ENCODE measurements at regions not wholly inside any gene's neighbourhood (a gene's known extent, or its start where the extent isn't known, plus 50 kb on each side); places are given as distances from the start of the nearest gene placed in this dataset.

DNA sequence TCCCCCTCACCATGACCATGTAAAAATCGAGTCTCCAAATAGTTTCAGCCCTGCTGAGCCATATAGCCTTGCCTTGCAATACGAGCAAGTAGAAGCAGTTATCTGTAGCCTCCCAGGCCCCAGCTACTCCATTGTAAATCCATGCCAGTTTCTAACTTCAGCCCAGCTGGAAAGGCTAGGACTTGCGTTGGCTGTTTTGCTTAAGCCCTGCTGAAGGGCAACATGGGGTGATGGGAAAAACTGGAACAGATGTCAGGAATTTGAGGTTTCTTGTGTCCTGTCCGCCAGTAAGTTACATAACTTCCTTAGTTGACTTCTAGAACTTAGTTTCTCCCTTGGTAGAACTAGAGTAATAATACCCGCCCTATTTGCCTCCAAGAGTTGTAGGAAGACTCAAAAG, 216.0 kb upstream of the SERP2 start:
- TF ChIP-seq, protein P1, sequence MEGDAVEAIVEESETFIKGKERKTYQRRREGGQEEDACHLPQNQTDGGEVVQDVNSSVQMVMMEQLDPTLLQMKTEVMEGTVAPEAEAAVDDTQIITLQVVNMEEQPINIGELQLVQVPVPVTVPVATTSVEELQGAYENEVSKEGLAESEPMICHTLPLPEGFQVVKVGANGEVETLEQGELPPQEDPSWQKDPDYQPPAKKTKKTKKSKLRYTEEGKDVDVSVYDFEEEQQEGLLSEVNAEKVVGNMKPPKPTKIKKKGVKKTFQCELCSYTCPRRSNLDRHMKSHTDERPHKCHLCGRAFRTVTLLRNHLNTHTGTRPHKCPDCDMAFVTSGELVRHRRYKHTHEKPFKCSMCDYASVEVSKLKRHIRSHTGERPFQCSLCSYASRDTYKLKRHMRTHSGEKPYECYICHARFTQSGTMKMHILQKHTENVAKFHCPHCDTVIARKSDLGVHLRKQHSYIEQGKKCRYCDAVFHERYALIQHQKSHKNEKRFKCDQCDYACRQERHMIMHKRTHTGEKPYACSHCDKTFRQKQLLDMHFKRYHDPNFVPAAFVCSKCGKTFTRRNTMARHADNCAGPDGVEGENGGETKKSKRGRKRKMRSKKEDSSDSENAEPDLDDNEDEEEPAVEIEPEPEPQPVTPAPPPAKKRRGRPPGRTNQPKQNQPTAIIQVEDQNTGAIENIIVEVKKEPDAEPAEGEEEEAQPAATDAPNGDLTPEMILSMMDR (conservative IDR thresholded peaks at IDR 0.05 in 1 of 2, IDR thresholded peaks at IDR 0.05 in 1 of 2; ENCODE audit: low read depth in 1 of 2, low read length in 2 of 2): no peak
- no peak for TF ChIP-seq EZH2 (IDR thresholded peaks at IDR 0.05; ENCODE audit: low read length, missing control alignments)

Measured in fibroblast of lung (primary cell).